H9 (cell line): ENCODE measurements at regions not wholly inside any gene's neighbourhood (a gene's known extent, or its start where the extent isn't known, plus 50 kb on each side); places are given as distances from the start of the nearest gene placed in this dataset.

Source experiments
- DNase-seq: peaks from one replicate; pipeline ENCODE4 v3.0.0-alpha.2; 2017
- H2AFZ ChIP-seq: one replicate; pipeline ENCODE4 v1.6.1; 2013; ENCODE audit warnings: mild to moderate bottlenecking, low read length, control low read depth, moderate library complexity
- H2AK5ac ChIP-seq: 2 replicates; pipeline ENCODE4 v1.6.1; 2013; ENCODE audit warnings: low read length, control low read depth, mixed read lengths; ENCODE audit not compliant: insufficient read length
- H2BK120ac ChIP-seq: one replicate; pipeline ENCODE4 v1.6.1; 2013; ENCODE audit warnings: low read depth, mild to moderate bottlenecking, low read length, control low read depth, inconsistent platforms; ENCODE audit not compliant: poor library complexity, severe bottlenecking
- H2BK12ac ChIP-seq: 2 replicates; pipeline ENCODE4 v1.6.1; 2013; ENCODE audit warnings: low read length, control low read depth, mixed read lengths, low read depth; ENCODE audit not compliant: insufficient read length
- H2BK15ac ChIP-seq: 2 replicates; pipeline ENCODE4 v1.6.1; 2013; ENCODE audit warnings: low read depth, low read length, control low read depth
- H2BK20ac ChIP-seq: one replicate; pipeline ENCODE4 v1.6.1; 2013; ENCODE audit warnings: low read depth, mild to moderate bottlenecking, low read length, control low read depth, inconsistent platforms; ENCODE audit not compliant: poor library complexity, severe bottlenecking
- H2BK5ac ChIP-seq: 2 replicates; pipeline ENCODE4 v1.6.1; 2013; ENCODE audit warnings: low read length, control low read depth, mixed read lengths; ENCODE audit not compliant: insufficient read length
- H3K14ac ChIP-seq: 2 replicates; pipeline ENCODE4 v1.6.1; 2013; ENCODE audit warnings: low read length, control low read depth; ENCODE audit not compliant: insufficient read depth
- H3K18ac ChIP-seq: 2 replicates; pipeline ENCODE4 v1.6.1; 2013; ENCODE audit warnings: low read depth, mild to moderate bottlenecking, mixed read lengths, low read length, control low read depth; ENCODE audit not compliant: insufficient read length
- H3K23ac ChIP-seq: 2 replicates; pipeline ENCODE4 v1.6.1; 2013; ENCODE audit warnings: low read length, control low read depth, mixed read lengths, low read depth; ENCODE audit not compliant: insufficient read length
- H3K23me2 ChIP-seq: 2 replicates; pipeline ENCODE4 v1.6.1; 2013; ENCODE audit warnings: low read depth, mild to moderate bottlenecking, mixed read lengths, low read length, control low read depth; ENCODE audit not compliant: insufficient read length, poor library complexity, severe bottlenecking
- H3K27ac ChIP-seq: 2 replicates; pipeline ENCODE4 v1.5.1; 2013; ENCODE audit warnings: low read length, control low read depth, mixed read lengths, low read depth; ENCODE audit not compliant: insufficient read length
- H3K27me3 ChIP-seq: 2 replicates; pipeline ENCODE4 v1.6.1; 2013; ENCODE audit warnings: low read length, control low read depth, inconsistent platforms; ENCODE audit not compliant: insufficient read depth
- H3K4ac ChIP-seq: 2 replicates; pipeline ENCODE4 v1.6.1; 2013; ENCODE audit warnings: low read depth, mild to moderate bottlenecking, control low read depth, inconsistent platforms, low read length, moderate library complexity
- H3K4me1 ChIP-seq: 2 replicates; pipeline ENCODE4 v1.6.1; 2013; ENCODE audit warnings: low read length, control low read depth, inconsistent platforms; ENCODE audit not compliant: insufficient read depth
- H3K4me2 ChIP-seq: 2 replicates; pipeline ENCODE4 v1.6.1; 2013; ENCODE audit warnings: low read length, control low read depth, mixed read lengths; ENCODE audit not compliant: insufficient read length, insufficient read depth
- H3K56ac ChIP-seq: 2 replicates; pipeline ENCODE4 v1.6.1; 2013; ENCODE audit warnings: low read depth, mild to moderate bottlenecking, mixed read lengths, low read length, control low read depth; ENCODE audit not compliant: insufficient read length
- H3K79me1 ChIP-seq: 2 replicates; pipeline ENCODE4 v1.6.1; 2013; ENCODE audit warnings: low read depth, mild to moderate bottlenecking, moderate library complexity, low read length, control low read depth, inconsistent platforms; ENCODE audit not compliant: insufficient read depth, poor library complexity, severe bottlenecking
- H3K79me2 ChIP-seq: 2 replicates; pipeline ENCODE4 v1.6.1; 2013; ENCODE audit warnings: low read length, control low read depth, inconsistent platforms; ENCODE audit not compliant: insufficient read depth
- H3K9ac ChIP-seq: 2 replicates; pipeline ENCODE4 v1.6.1; 2013; ENCODE audit warnings: low read length, control low read depth, mixed read lengths; ENCODE audit not compliant: insufficient read length; ENCODE audit errors: extremely low read depth
- H3K9me3 ChIP-seq: one replicate; pipeline ENCODE4 v1.6.1; 2013; ENCODE audit warnings: low read depth, low read length, inconsistent platforms; ENCODE audit not compliant: control insufficient read depth
- H3T11ph ChIP-seq: one replicate; pipeline ENCODE4 v1.6.1; 2013; ENCODE audit warnings: mild to moderate bottlenecking, low read length, control low read depth, inconsistent platforms
- H4K20me1 ChIP-seq: one replicate; pipeline ENCODE4 v1.6.1; 2013; ENCODE audit not compliant: control insufficient read depth, insufficient read length, insufficient read depth
- H4K5ac ChIP-seq: 2 replicates; pipeline ENCODE4 v1.6.1; 2013; ENCODE audit warnings: low read depth, mild to moderate bottlenecking, mixed read lengths, low read length, control low read depth; ENCODE audit not compliant: insufficient read length
- H4K8ac ChIP-seq: replicated peaks from 2 replicates; pipeline ENCODE4 v1.6.1; 2013; ENCODE audit warnings: low read length, control low read depth, mixed read lengths, low read depth; ENCODE audit not compliant: insufficient read length
- H4K91ac ChIP-seq: 2 replicates; pipeline ENCODE4 v1.6.1; 2013; ENCODE audit warnings: low read depth, mild to moderate bottlenecking, moderate library complexity, mixed read lengths, low read length, control low read depth; ENCODE audit not compliant: insufficient read length
- H3K27ac Mint-ChIP-seq, 3 experiments: 2 replicates in 2 of 3; 3 replicates in 1 of 3; pipeline ENCODE4 v1.8.0; 2020 to 2021; ENCODE audit warnings: mixed read lengths in 3 of 3, mild to moderate bottlenecking in 1 of 3, moderate library complexity in 1 of 3
- H3K27me3 Mint-ChIP-seq: 2 replicates; pipeline ENCODE4 v1.8.0; 2021; ENCODE audit warnings: low read depth, mild to moderate bottlenecking, moderate library complexity, mixed read lengths
- H3K36me3 Mint-ChIP-seq, 3 experiments: 2 replicates in 2 of 3; 3 replicates in 1 of 3; pipeline ENCODE4 v1.8.0; 2020 to 2021; ENCODE audit warnings: low read depth in 3 of 3, mixed read lengths in 3 of 3; ENCODE audit not compliant: insufficient read depth in 1 of 3
- H3K4me1 Mint-ChIP-seq, 2 experiments: 2 replicates each; pipeline ENCODE4 v1.8.0; 2020; ENCODE audit warnings: mixed read lengths in 2 of 2
- H3K4me3 Mint-ChIP-seq, 2 experiments: 2 replicates in 1 of 2; 3 replicates in 1 of 2; pipeline ENCODE4 v1.8.0; 2020 to 2021; ENCODE audit warnings: mild to moderate bottlenecking in 2 of 2, mixed read lengths in 2 of 2, moderate library complexity in 1 of 2
- H3K9me3 Mint-ChIP-seq, 2 experiments: 2 replicates in 1 of 2; 3 replicates in 1 of 2; pipeline ENCODE4 v1.8.0; 2020; ENCODE audit warnings: mild to moderate bottlenecking in 2 of 2, mixed read lengths in 2 of 2, moderate library complexity in 1 of 2
- WGBS: extraction: QIAGEN DNeasy Blood & Tissue Kit; methylation state at CpG from one replicate; pipeline ENCODE4 v1.1.7; 2013; ENCODE audit warnings: missing lambda C conversion rate, low lambda C conversion rate, mixed read lengths; ENCODE audit not compliant: insufficient read length; ENCODE audit errors: extremely low coverage; 5-methylcytosine and 5-hydroxymethylcytosine counted together
- TF ChIP-seq, protein P1 (sequence below): fragments of 200-600 bp; sonication (generic); conservative IDR thresholded peaks from 3 replicates; pipeline ENCODE4 v1.8.0; 2021; ENCODE audit warnings: antibody characterized with exemption, mild to moderate bottlenecking

- H2AFZ ChIP-seq, result no peak overlapping the region
- peaks cover 15 to 66% (median 60%) of the 10 kb centered on the region in 3 experiments for H3K36me3 Mint-ChIP-seq
- H3K14ac ChIP-seq, result no peak overlapping the region
- no peak overlapping the region for H3K4me2 ChIP-seq
- H2BK20ac ChIP-seq, result no peak overlapping the region
- H2AK5ac ChIP-seq, result no peak overlapping the region
- no peak overlapping the region for H3K23ac ChIP-seq
- no peaks in the 10 kb centered on the region for H3K79me1 ChIP-seq
- TF ChIP-seq, protein P1, sequence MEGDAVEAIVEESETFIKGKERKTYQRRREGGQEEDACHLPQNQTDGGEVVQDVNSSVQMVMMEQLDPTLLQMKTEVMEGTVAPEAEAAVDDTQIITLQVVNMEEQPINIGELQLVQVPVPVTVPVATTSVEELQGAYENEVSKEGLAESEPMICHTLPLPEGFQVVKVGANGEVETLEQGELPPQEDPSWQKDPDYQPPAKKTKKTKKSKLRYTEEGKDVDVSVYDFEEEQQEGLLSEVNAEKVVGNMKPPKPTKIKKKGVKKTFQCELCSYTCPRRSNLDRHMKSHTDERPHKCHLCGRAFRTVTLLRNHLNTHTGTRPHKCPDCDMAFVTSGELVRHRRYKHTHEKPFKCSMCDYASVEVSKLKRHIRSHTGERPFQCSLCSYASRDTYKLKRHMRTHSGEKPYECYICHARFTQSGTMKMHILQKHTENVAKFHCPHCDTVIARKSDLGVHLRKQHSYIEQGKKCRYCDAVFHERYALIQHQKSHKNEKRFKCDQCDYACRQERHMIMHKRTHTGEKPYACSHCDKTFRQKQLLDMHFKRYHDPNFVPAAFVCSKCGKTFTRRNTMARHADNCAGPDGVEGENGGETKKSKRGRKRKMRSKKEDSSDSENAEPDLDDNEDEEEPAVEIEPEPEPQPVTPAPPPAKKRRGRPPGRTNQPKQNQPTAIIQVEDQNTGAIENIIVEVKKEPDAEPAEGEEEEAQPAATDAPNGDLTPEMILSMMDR, result no peak
- no peak overlapping the region for H2BK12ac ChIP-seq
- no peak overlapping the region for H3K4ac ChIP-seq
- H3K27ac Mint-ChIP-seq, result no peak overlapping the region
- no peak overlapping the region for H2BK15ac ChIP-seq
- H2BK5ac ChIP-seq, result no peak overlapping the region
- peaks cover 99% of the 10 kb centered on the region in 2 experiments for H3K9me3 Mint-ChIP-seq
- no peak overlapping the region for H2BK120ac ChIP-seq
- no peaks in the 10 kb centered on the region for H3K4me1 Mint-ChIP-seq
- WGBS, result no CpG with 5 or more reads among the region's 12 CpGs
- H3K9me3 ChIP-seq, result peaks cover 98% of the 10 kb centered on the region
- H3K9ac ChIP-seq, result no peak overlapping the region
- H3K4me3 Mint-ChIP-seq, result no peak overlapping the region
- no peak overlapping the region for H4K91ac ChIP-seq
- no peaks in the 10 kb centered on the region for H3K23me2 ChIP-seq
- H4K8ac ChIP-seq, result no peak overlapping the region
- peaks cover 14% of the 10 kb centered on the region for H3K27me3 Mint-ChIP-seq
- no peak overlapping the region for H4K5ac ChIP-seq
- H3K4me1 ChIP-seq, result no peaks in the 10 kb centered on the region
- DNase-seq, result no peak
- no peak overlapping the region for H3T11ph ChIP-seq
- H4K20me1 ChIP-seq, result no peaks in the 10 kb centered on the region
- H3K27ac ChIP-seq, result no peak overlapping the region
- H3K27me3 ChIP-seq, result no peaks in the 10 kb centered on the region
- no peak overlapping the region for H3K56ac ChIP-seq
- no peak overlapping the region for H3K18ac ChIP-seq
- no peaks in the 10 kb centered on the region for H3K79me2 ChIP-seq
These were observed 149.9 kb downstream of the OR4M2 start for GRCh38 chr15:22229990-22230819.
